ENCODE measurements at regions not wholly inside any gene's neighbourhood (a gene's known extent, or its start where the extent isn't known, plus 50 kb on each side); places are given as distances from the start of the nearest gene placed in this dataset.

GRCh38 chr13:40403509-40404241 lies 262.8 kb downstream of the FOXO1 start:
- Histone ChIP-seq H3K9me3 (ENCODE audit: control insufficient read depth, insufficient read depth, low read length) (no peaks in the 10 kb centered on the region), H3K4me1 (ENCODE audit: insufficient read depth, low read length) (peaks cover 15% of the 10 kb centered on the region), H3K9ac (ENCODE audit: low read depth, low read length) (no peak overlapping the region), H3K36me3 (ENCODE audit: insufficient read depth, low read length) (no peaks in the 10 kb centered on the region)

GRCh38 chr13:40404407-40404806 lies 262.0 kb downstream of the FOXO1 start:
- peaks cover 15% of the 10 kb centered on the region for H3K4me1 ChIP-seq (ENCODE audit: insufficient read depth, low read length)
- H3K9ac ChIP-seq (ENCODE audit: low read depth, low read length), result no peak overlapping the region
- no peaks in the 10 kb centered on the region for H3K36me3 ChIP-seq (ENCODE audit: insufficient read depth, low read length)
- no peaks in the 10 kb centered on the region for H3K9me3 ChIP-seq (ENCODE audit: control insufficient read depth, insufficient read depth, low read length)

DNA sequence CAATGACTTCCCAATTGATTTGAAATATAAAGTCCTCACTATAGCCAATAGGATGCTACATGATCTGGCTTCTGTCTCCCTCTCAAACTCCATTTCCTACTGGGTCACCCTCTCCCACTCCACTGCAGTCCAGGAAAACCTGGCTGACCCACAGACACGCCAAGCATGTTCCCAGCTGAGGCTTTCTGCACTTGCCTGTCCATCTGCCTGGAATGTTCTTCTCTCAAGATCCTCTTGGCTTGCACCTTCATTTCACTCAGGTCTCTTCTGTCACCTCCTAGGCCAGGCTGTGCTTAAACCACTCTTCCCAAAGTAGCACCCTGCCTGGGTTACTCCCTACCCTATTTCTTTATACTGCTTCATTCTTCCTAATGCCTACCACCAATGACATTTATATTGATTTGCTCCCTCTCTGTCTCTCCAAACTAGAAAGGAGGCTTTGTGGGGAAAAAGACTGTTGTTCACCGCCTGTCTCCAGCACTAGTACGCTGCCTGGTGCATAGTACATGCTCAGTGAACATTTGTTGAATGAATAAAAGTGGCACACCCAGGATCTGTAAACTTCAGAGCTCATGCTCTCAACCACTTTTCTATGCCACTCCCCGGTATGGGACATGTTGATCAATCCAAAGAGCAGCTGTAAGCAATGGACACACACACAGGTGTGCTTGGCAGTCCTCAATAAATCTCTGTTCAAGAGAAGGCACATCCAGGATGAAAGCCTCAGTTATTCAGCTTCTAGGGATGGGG lies 261.3 kb downstream of the FOXO1 start:
- Histone ChIP-seq H3K9me3 (ENCODE audit: control insufficient read depth, insufficient read depth, low read length) (no peaks in the 10 kb centered on the region), H3K4me1 (ENCODE audit: insufficient read depth, low read length) (peaks cover 15% of the 10 kb centered on the region), H3K36me3 (ENCODE audit: insufficient read depth, low read length) (no peaks in the 10 kb centered on the region), H3K9ac (ENCODE audit: low read depth, low read length) (no peak overlapping the region)

- no peaks in the 10 kb centered on the region for H3K36me3 ChIP-seq (ENCODE audit: insufficient read depth, low read length)
- no peak overlapping the region for H3K9ac ChIP-seq (ENCODE audit: low read depth, low read length)
- H3K9me3 ChIP-seq (ENCODE audit: control insufficient read depth, insufficient read depth, low read length), result no peaks in the 10 kb centered on the region
- peaks cover 15% of the 10 kb centered on the region for H3K4me1 ChIP-seq (ENCODE audit: insufficient read depth, low read length)
Measured at GRCh38 chr13:40406405-40407120, 259.9 kb downstream of the FOXO1 start.

GRCh38 chr13:40407567-40407966 lies 258.9 kb downstream of the FOXO1 start:
- H3K36me3 ChIP-seq (ENCODE audit: insufficient read depth, low read length), result no peaks in the 10 kb centered on the region
- H3K9ac ChIP-seq (ENCODE audit: low read depth, low read length), result no peak overlapping the region
- H3K4me1 ChIP-seq (ENCODE audit: insufficient read depth, low read length), result peaks cover 8% of the 10 kb centered on the region
- no peaks in the 10 kb centered on the region for H3K9me3 ChIP-seq (ENCODE audit: control insufficient read depth, insufficient read depth, low read length)

DNA sequence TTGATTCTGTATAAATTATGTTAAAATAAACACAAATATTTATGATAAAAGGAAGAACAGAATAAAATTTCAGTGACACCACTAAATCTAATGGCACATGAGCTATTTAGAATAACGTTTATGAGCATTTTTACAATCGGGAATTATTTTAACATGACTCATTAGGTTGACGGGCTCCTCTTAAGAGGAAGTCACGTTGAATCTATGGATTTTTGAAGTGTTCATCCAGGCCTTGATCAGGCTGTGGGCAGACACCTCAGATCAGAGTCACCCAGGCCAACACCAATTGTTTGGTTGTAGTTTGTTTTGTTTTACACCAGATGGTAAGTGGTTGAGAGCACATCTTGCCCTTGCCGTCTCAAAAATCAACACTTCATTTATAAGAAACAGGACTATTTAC lies 257.8 kb downstream of the FOXO1 start:
- H3K9ac ChIP-seq (ENCODE audit: low read depth, low read length), result no peak overlapping the region
- no peaks in the 10 kb centered on the region for H3K36me3 ChIP-seq (ENCODE audit: insufficient read depth, low read length)
- no peaks in the 10 kb centered on the region for H3K4me1 ChIP-seq (ENCODE audit: insufficient read depth, low read length)
- no peaks in the 10 kb centered on the region for H3K9me3 ChIP-seq (ENCODE audit: control insufficient read depth, insufficient read depth, low read length)

- no peaks in the 10 kb centered on the region for H3K36me3 ChIP-seq (ENCODE audit: insufficient read depth, low read length)
- no peaks in the 10 kb centered on the region for H3K9me3 ChIP-seq (ENCODE audit: control insufficient read depth, insufficient read depth, low read length)
- H3K4me1 ChIP-seq (ENCODE audit: insufficient read depth, low read length), result no peaks in the 10 kb centered on the region
- no peak overlapping the region for H3K9ac ChIP-seq (ENCODE audit: low read depth, low read length)
Measured at GRCh38 chr13:40409278-40409677, 257.2 kb downstream of the FOXO1 start.

- H3K9me3 ChIP-seq (ENCODE audit: control insufficient read depth, insufficient read depth, low read length), result no peaks in the 10 kb centered on the region
- no peaks in the 10 kb centered on the region for H3K36me3 ChIP-seq (ENCODE audit: insufficient read depth, low read length)
- H3K9ac ChIP-seq (ENCODE audit: low read depth, low read length), result no peak overlapping the region
- H3K4me1 ChIP-seq (ENCODE audit: insufficient read depth, low read length), result no peaks in the 10 kb centered on the region
Measured at GRCh38 chr13:40410315-40410714, 256.1 kb downstream of the FOXO1 start.

DNA sequence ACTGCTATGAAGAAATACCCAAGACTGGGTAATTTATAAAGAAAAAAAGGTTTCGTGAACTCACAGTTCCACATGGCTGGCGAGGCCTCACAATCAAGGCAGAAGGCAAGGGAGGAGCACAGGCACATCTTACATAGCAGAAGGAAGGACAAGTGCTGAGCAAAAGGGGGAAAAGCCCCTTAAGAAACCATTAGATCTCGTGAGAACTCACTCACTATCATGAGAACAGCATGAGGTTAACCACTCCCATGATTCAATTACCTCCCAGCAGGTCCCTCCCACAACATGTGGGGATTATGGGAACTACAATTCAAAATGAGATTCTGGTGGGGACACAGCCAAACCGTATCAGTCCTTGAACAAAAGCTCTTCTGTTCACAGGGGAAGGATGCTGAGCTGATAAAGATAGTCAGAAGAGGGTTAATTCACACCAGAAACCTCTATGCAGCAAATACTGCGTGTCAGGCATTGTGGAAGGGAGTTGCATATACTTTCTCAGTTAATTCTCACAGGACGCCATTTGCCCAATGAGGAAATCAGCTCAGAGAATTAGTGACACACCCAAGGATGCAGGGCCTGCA lies 246.2 kb downstream of the FOXO1 start:
- Histone ChIP-seq H3K4me1 (ENCODE audit: insufficient read depth, low read length) (no peaks in the 10 kb centered on the region), H3K36me3 (ENCODE audit: insufficient read depth, low read length) (no peaks in the 10 kb centered on the region), H3K9me3 (ENCODE audit: control insufficient read depth, insufficient read depth, low read length) (no peaks in the 10 kb centered on the region), H3K9ac (ENCODE audit: low read depth, low read length) (no peak overlapping the region)

DNA sequence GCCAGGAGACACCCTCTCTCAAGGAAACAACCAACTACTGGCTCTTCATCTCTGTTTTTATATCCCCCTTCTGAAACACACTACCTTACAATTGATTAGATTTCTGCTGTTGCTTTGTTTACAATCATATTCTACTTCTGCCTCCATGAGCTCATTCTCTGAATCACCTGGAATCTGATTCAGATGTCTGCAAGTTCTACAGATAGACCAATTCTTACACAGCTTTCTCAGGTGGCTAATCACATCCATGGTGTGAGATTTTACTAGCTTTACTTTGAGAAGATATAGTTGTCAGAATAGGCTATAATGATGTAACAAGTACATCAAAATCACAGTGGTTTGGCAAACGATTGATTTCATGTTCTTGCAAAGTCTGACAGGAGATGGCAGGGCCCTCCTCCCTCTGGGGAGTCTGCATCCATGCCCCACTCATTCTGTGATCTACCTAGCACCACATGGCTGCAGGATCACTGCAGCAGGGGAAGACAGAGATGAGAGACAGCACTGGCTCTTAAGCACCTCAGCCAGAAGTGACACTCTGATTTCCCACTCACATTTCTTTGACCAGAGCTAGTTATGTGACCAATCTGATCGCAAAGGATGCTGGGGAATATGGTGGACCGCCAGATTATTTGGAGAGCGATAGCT lies 243.7 kb downstream of the FOXO1 start:
- no peaks in the 10 kb centered on the region for H3K4me1 ChIP-seq (ENCODE audit: insufficient read depth, low read length)
- H3K9ac ChIP-seq (ENCODE audit: low read depth, low read length), result no peak overlapping the region
- H3K9me3 ChIP-seq (ENCODE audit: control insufficient read depth, insufficient read depth, low read length), result no peaks in the 10 kb centered on the region; the same call in 1 of the 2 replicates
- no peaks in the 10 kb centered on the region for H3K36me3 ChIP-seq (ENCODE audit: insufficient read depth, low read length)

DNA sequence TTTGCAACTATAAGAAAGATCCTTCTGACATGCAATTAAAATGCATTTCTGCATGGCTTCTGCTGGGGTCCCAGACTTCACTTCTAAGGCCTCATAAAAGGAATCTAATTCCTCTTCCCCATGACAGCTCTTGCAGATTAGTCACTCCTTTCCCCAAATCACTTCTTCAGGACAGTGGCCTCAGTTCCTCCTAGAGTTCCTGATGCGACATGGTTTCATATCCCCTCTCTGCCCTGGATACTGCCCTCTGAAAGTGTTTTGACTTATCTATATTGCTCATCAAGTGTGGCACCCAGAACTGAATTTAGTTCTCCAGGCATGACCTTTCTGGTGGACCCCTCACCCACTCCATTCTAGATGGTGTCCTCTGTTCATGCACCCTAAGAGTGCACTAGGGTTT lies 238.1 kb downstream of the FOXO1 start:
- no peaks in the 10 kb centered on the region for H3K4me1 ChIP-seq (ENCODE audit: insufficient read depth, low read length)
- H3K9ac ChIP-seq (ENCODE audit: low read depth, low read length), result no peak overlapping the region
- H3K36me3 ChIP-seq (ENCODE audit: insufficient read depth, low read length), result no peaks in the 10 kb centered on the region; the same call in 1 of the 2 replicates
- no peaks in the 10 kb centered on the region; the same call in 1 of the 2 replicates for H3K9me3 ChIP-seq (ENCODE audit: control insufficient read depth, insufficient read depth, low read length)

DNA sequence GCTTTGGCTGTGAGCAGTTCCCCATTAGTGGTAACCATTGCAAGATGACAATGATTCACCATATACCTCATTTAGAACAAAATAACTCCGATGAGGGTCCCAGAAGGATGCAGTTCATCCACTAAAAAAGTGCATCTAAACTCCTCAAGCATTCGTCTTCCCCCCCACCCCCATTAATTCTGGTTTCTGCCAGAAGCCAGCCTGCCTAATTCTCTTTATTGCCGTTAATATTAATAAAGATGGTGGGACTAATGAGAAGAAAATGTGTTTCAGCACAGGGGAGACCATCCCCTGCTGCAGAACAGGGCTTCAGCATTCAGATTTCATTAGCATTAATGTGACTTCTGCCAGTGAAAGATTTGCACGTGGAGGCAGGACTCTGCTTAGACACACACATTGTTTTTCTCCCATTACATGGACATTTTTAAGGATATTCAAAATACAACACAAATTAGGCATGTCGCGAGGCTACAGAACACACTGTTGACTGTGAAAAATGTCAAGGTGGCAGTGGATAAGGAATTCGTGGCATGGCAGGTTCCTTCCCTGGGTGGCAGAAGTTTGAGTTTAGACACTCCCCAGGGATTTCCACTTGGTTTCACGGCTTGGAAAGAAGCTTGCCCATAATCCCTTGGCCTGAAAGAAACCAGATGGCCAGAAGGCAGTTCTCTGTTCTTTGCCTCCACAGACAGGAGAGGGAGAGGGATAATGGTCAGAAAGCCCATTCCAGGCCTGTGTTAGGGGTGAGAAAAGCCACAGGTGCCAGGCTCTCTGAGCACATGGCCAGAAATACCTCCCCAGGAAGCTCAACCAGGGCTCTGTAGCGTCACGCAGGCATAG lies 236.5 kb downstream of the FOXO1 start:
- H3K4me1 ChIP-seq (ENCODE audit: insufficient read depth, low read length), result no peaks in the 10 kb centered on the region
- no peaks in the 10 kb centered on the region; the same call in 1 of the 2 replicates for H3K36me3 ChIP-seq (ENCODE audit: insufficient read depth, low read length)
- H3K9me3 ChIP-seq (ENCODE audit: control insufficient read depth, insufficient read depth, low read length), result no peaks in the 10 kb centered on the region; the same call in 1 of the 2 replicates
- no peak overlapping the region for H3K9ac ChIP-seq (ENCODE audit: low read depth, low read length)

All from ES-I3 (cell line).